H1 (cell line): ENCODE measurements at regions not wholly inside any gene's neighbourhood (a gene's known extent, or its start where the extent isn't known, plus 50 kb on each side); places are given as distances from the start of the nearest gene placed in this dataset.

Experiments used
- CTCF ChIA-PET: fragments of 300-600 bp; sonication (Branson Sonifier 250); formaldehyde crosslinking; loops from one replicate; lab custom pipeline; 2021; ENCODE audit not compliant: partially characterized antibody; lab: Charles Lee
- POLR2A ChIA-PET: fragments of 300-600 bp; sonication (Branson Sonifier 250); formaldehyde crosslinking; loops from one replicate; lab custom pipeline; 2021; ENCODE audit warnings: inconsistent platforms; ENCODE audit not compliant: partially characterized antibody; lab: Charles Lee
- DNase-seq, 2 experiments: peaks; one replicate each; pipeline versions ENCODE4 v3.0.0 to v3.0.0-alpha.2; 2010 to 2022; ENCODE audit warnings: low spot score in 2 of 2, low read depth in 1 of 2, mixed read lengths in 1 of 2
- FAIRE-seq: peaks from 2 replicates; lab custom pipeline; 2011; peaks lifted over from hg19 to GRCh38; lab: Jason Lieb, UNC
- H2AFZ ChIP-seq: 2 replicates; pipeline ENCODE4 v1.8.1; 2012; ENCODE audit warnings: low read length, inconsistent platforms
- H2AK5ac ChIP-seq: 2 replicates; pipeline ENCODE4 v1.6.1; 2013; ENCODE audit warnings: low read depth, low read length
- H2BK120ac ChIP-seq: replicated peaks from 2 replicates; pipeline ENCODE3; 2013; ENCODE audit warnings: low read depth, low read length, inconsistent platforms
- H2BK12ac ChIP-seq: 2 replicates; pipeline ENCODE4 v1.6.1; 2013; ENCODE audit warnings: low read depth, low read length
- H2BK15ac ChIP-seq: 2 replicates; pipeline ENCODE4 v1.6.1; 2013; ENCODE audit warnings: low read length
- H2BK20ac ChIP-seq: 2 replicates; pipeline ENCODE4 v1.6.1; 2013; ENCODE audit warnings: low read length
- H2BK5ac ChIP-seq: 2 replicates; pipeline ENCODE4 v1.6.1; 2013; ENCODE audit warnings: low read depth, low read length
- H3K14ac ChIP-seq: 2 replicates; pipeline ENCODE4 v1.6.1; 2013; ENCODE audit warnings: inconsistent platforms; ENCODE audit not compliant: insufficient read length
- H3K18ac ChIP-seq: 2 replicates; pipeline ENCODE4 v1.6.1; 2013; ENCODE audit warnings: low read length; ENCODE audit errors: extremely low read depth
- H3K23ac ChIP-seq: 2 replicates; pipeline ENCODE4 v1.6.1; 2013; ENCODE audit warnings: inconsistent platforms; ENCODE audit not compliant: insufficient read length
- H3K23me2 ChIP-seq: 2 replicates; pipeline ENCODE4 v1.6.1; 2013; ENCODE audit warnings: low read depth, low read length
- H3K27ac ChIP-seq: 2 replicates; pipeline ENCODE4 v1.6.1; 2011; ENCODE audit warnings: low read depth, low read length, inconsistent platforms
- H3K27me3 ChIP-seq, 4 experiments: replicated peaks in 1 of 4; 1 replicate in 1 of 4; 2 replicates in 3 of 4; pipeline versions ENCODE4 v1.6.1 to v1.8.1; 2011 to 2013; ENCODE audit warnings: low read length in 3 of 4, mild to moderate bottlenecking in 3 of 4, inconsistent platforms in 2 of 4, mixed read lengths in 2 of 4, moderate library complexity in 1 of 4; ENCODE audit not compliant: control insufficient read depth in 3 of 4, insufficient read depth in 3 of 4; ENCODE audit errors: extremely low read depth in 1 of 4
- H3K36me3 ChIP-seq, 4 experiments: 2 replicates each; pipeline versions ENCODE4 v1.6.1 to v1.8.1; 2011 to 2013; ENCODE audit warnings: mild to moderate bottlenecking in 4 of 4, low read length in 3 of 4, moderate library complexity in 2 of 4, control low read depth in 1 of 4, inconsistent platforms in 1 of 4; ENCODE audit not compliant: insufficient read depth in 4 of 4, control insufficient read depth in 2 of 4
- H3K4ac ChIP-seq: replicated peaks from 2 replicates; pipeline ENCODE3; 2013; ENCODE audit warnings: low read length, low read depth, mixed read lengths, inconsistent platforms; ENCODE audit not compliant: insufficient read length
- H3K4me1 ChIP-seq, 4 experiments: replicated peaks in 1 of 4; 1 replicate in 1 of 4; 2 replicates in 3 of 4; pipeline versions ENCODE4 v1.6.1 to v1.8.1; 2011 to 2013; ENCODE audit warnings: low read length in 3 of 4, inconsistent platforms in 2 of 4, mixed read lengths in 1 of 4; ENCODE audit not compliant: insufficient read depth in 4 of 4, control insufficient read depth in 3 of 4
- H3K4me2 ChIP-seq, 2 experiments: 2 replicates each; pipeline versions ENCODE4 v1.6.1 to v1.8.1; 2011 to 2013; ENCODE audit warnings: low read depth in 2 of 2, low read length in 2 of 2, control low read depth in 1 of 2, inconsistent platforms in 1 of 2, mild to moderate bottlenecking in 1 of 2; ENCODE audit not compliant: insufficient read depth in 1 of 2
- H3K4me3 ChIP-seq, 4 experiments: fragments of 200-600, 300-600 bp in 1 of 4; sonication (generic), shearing (Covaris generic), sonication (Bioruptor Twin) in 1 of 4; 2 replicates each; pipeline versions ENCODE4 v1.5.1 to v1.8.1; 2011 to 2016; ENCODE audit warnings: low read length in 4 of 4, low read depth in 3 of 4, control low read depth in 2 of 4, inconsistent platforms in 2 of 4, mild to moderate bottlenecking in 2 of 4, mixed read lengths in 1 of 4, moderate library complexity in 1 of 4; ENCODE audit not compliant: insufficient read depth in 2 of 4; ENCODE audit errors: extremely low read depth in 1 of 4
- H3K56ac ChIP-seq: replicated peaks from 2 replicates; pipeline ENCODE3; 2013; ENCODE audit warnings: low read depth, mild to moderate bottlenecking, mixed read lengths, low read length, inconsistent platforms; ENCODE audit not compliant: insufficient read length
- H3K79me1 ChIP-seq: 2 replicates; pipeline ENCODE4 v1.6.1; 2013; ENCODE audit warnings: low read depth, low read length, control low read depth
- H3K79me2 ChIP-seq, 2 experiments: 2 replicates each; pipeline versions ENCODE4 v1.6.1 to v1.8.1; 2012 to 2013; ENCODE audit warnings: low read length in 2 of 2, mild to moderate bottlenecking in 2 of 2, inconsistent platforms in 1 of 2; ENCODE audit not compliant: insufficient read depth in 2 of 2, control insufficient read depth in 1 of 2
- H3K9ac ChIP-seq, 4 experiments: replicated peaks in 1 of 4; 1 replicate in 1 of 4; 2 replicates in 3 of 4; pipeline versions ENCODE4 v1.6.1 to v1.8.1; 2011 to 2013; ENCODE audit warnings: low read depth in 3 of 4, low read length in 3 of 4, control low read depth in 2 of 4, mild to moderate bottlenecking in 2 of 4, moderate library complexity in 2 of 4, inconsistent platforms in 1 of 4; ENCODE audit errors: extremely low read depth in 1 of 4
- H3K9me3 ChIP-seq, 2 experiments: 2 replicates each; pipeline versions ENCODE4 v1.6.1 to v1.8.1; 2012 to 2013; ENCODE audit warnings: mild to moderate bottlenecking in 2 of 2, moderate library complexity in 2 of 2, control low read depth in 1 of 2, inconsistent platforms in 1 of 2, low read depth in 1 of 2, low read length in 1 of 2, mixed read lengths in 1 of 2; ENCODE audit not compliant: insufficient read depth in 2 of 2
- H4K20me1 ChIP-seq, 2 experiments: replicated peaks in 1 of 2; 2 replicates each; pipeline versions ENCODE3 to v1.8.1; 2011 to 2013; ENCODE audit warnings: inconsistent platforms in 2 of 2, low read length in 2 of 2, mild to moderate bottlenecking in 1 of 2; ENCODE audit not compliant: insufficient read depth in 2 of 2, control insufficient read depth in 1 of 2
- H4K5ac ChIP-seq: 2 replicates; pipeline ENCODE4 v1.6.1; 2013; ENCODE audit warnings: low read length, low read depth, mixed read lengths, inconsistent platforms; ENCODE audit not compliant: insufficient read length
- H4K8ac ChIP-seq: 2 replicates; pipeline ENCODE4 v1.8.0; 2013; ENCODE audit warnings: mild to moderate bottlenecking, moderate library complexity, low read length, inconsistent platforms; ENCODE audit not compliant: insufficient read depth; ENCODE audit errors: extremely low read depth
- H4K91ac ChIP-seq: replicated peaks from 2 replicates; pipeline ENCODE3; 2013; ENCODE audit warnings: low read length, mixed read lengths, inconsistent platforms; ENCODE audit not compliant: insufficient read length
- BACH1 ChIP-seq: IDR thresholded peaks from 2 replicates; pipeline ENCODE4 v1.6.1; 2012; ENCODE audit warnings: low read length, improper control_type of control experiment
- EP300 ChIP-seq, 2 experiments: IDR thresholded peaks; 1 replicate in 1 of 2; 2 replicates in 1 of 2; pipeline ENCODE4 v1.6.1; 2011 to 2012; ENCODE audit warnings: low read depth in 2 of 2, low read length in 2 of 2, mild to moderate bottlenecking in 2 of 2, borderline replicate concordance in 1 of 2, inconsistent platforms in 1 of 2, moderate library complexity in 1 of 2
- HDAC2 ChIP-seq, 2 experiments: fragments of 300-600 bp in 1 of 2; sonication (generic) in 1 of 2; IDR thresholded peaks; 2 replicates each; pipeline ENCODE4 v1.6.1; 2011 to 2012; ENCODE audit warnings: low read depth in 2 of 2, low read length in 2 of 2, mild to moderate bottlenecking in 2 of 2, moderate library complexity in 2 of 2, borderline replicate concordance in 1 of 2, inconsistent platforms in 1 of 2
- PHF8 ChIP-seq: fragments of 200-600 bp; sonication (generic); conservative IDR thresholded peaks from 2 replicates; pipeline ENCODE4 v1.7.1; 2012; ENCODE audit warnings: low read depth, mild to moderate bottlenecking, inconsistent platforms, low read length, moderate library complexity
- POLR2AphosphoS5 ChIP-seq: IDR thresholded peaks from 2 replicates; pipeline ENCODE4 v1.6.1; 2011; ENCODE audit warnings: low read depth, low read length
- RNF2 ChIP-seq: fragments of 200-900, 300-1000 bp; sonication (generic); IDR thresholded peaks from 2 replicates; pipeline ENCODE4 v1.7.1; 2016; ENCODE audit warnings: borderline replicate concordance, low read depth, mild to moderate bottlenecking, antibody characterized with exemption, low read length; ENCODE audit not compliant: poor library complexity, severe bottlenecking; ENCODE audit errors: missing control alignments
- SIRT6 ChIP-seq: IDR thresholded peaks from one replicate; pipeline ENCODE4 v1.7.1; 2012; ENCODE audit warnings: low read length, inconsistent platforms
- SP2 ChIP-seq: IDR thresholded peaks from 2 replicates; pipeline ENCODE4 v1.6.1; 2012; ENCODE audit warnings: mild to moderate bottlenecking, low read length, inconsistent platforms
- TAF7 ChIP-seq: optimal IDR thresholded peaks from 2 replicates; pipeline ENCODE3; 2011; ENCODE audit warnings: low read depth, mild to moderate bottlenecking, inconsistent platforms, low read length, moderate library complexity, borderline replicate concordance
- TEAD4 ChIP-seq: IDR thresholded peaks from 2 replicates; pipeline ENCODE4 v1.6.1; 2012; ENCODE audit warnings: low read depth, low read length, inconsistent platforms, mixed read lengths
- WGBS, 2 experiments: shearing (Covaris generic) in 1 of 2; methylation state at CpG; one replicate each; pipeline versions ENCODE4 v1.1.6 to v1.1.7; 2013 to 2015; ENCODE audit warnings: low lambda C conversion rate in 2 of 2, mixed read lengths in 2 of 2, inconsistent platforms in 1 of 2, low coverage in 1 of 2, missing lambda C conversion rate in 1 of 2; ENCODE audit not compliant: insufficient replicate concordance in 2 of 2, insufficient coverage in 1 of 2, insufficient read length in 1 of 2; ENCODE audit errors: extremely low coverage in 1 of 2, missing lambda C conversion rate in 1 of 2; 5-methylcytosine and 5-hydroxymethylcytosine counted together
- TF ChIP-seq, protein P1 (sequence below): IDR thresholded peaks from 2 replicates; pipeline ENCODE4 v1.6.1; 2011; ENCODE audit warnings: low read length, improper control_type of control experiment

DNA sequence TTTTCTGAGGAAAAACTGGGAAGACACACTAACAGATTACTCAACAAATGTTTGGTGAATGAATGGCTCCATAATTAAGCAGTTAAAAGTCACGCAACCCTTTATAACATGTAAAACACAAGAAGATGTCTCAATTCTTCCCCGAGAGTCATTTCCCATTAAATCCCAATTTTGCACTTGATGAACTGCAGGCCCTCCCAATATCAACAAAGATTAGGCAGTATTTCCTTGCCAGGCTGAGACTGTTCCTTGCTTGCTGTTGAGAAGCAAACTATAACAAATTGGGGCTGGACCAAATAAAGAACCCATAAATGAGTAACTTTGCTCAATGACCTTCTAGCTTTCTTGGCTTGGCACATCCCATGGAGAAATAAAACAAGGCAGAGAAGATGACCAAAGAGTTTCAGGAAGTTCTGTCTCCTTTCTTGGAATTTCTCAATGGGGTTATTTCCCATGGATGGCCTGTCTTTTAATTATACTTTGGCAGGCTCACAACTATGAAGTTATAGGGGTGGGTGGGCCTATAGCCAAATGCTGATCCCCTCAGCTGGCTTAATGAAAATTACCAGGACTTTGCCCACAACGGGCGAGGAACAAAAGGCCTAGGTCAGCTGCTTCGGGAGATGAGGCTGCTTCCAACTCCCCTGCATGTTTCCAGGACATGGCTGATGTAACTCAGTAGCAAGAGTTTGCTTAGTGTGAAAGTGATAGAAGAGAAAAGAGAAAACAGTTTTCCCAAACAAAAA, 243.1 kb upstream of the RFX3 start:
- 90% methylated on average over 4 of the region's 5 CpGs; no CpG with 5 or more reads in 1 of the 2 experiments for WGBS, 2 experiments
- no peak for DNase-seq
- TF ChIP-seq SIRT6, result no peak
- no peak for TF ChIP-seq TEAD4
- no peak for TF ChIP-seq PHF8
- TF ChIP-seq, protein P1, sequence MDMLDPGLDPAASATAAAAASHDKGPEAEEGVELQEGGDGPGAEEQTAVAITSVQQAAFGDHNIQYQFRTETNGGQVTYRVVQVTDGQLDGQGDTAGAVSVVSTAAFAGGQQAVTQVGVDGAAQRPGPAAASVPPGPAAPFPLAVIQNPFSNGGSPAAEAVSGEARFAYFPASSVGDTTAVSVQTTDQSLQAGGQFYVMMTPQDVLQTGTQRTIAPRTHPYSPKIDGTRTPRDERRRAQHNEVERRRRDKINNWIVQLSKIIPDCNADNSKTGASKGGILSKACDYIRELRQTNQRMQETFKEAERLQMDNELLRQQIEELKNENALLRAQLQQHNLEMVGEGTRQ, result no peak
- no peak for TF ChIP-seq SP2
- TF ChIP-seq EP300 (IDR thresholded peaks at IDR 0.05; ENCODE audit: borderline replicate concordance in 1 of 2, low read depth in 2 of 2, low read length in 2 of 2), result no peak
- TF ChIP-seq BACH1, result no peak
- no peak for TF ChIP-seq POLR2AphosphoS5
- TF ChIP-seq HDAC2 (IDR thresholded peaks at IDR 0.05; ENCODE audit: borderline replicate concordance in 1 of 2, low read depth in 2 of 2, low read length in 2 of 2), result no peak
- TF ChIP-seq TAF7, result no peak
- TF ChIP-seq RNF2, result no peak

More for the DNA sequence above, 243.1 kb upstream of the RFX3 start:
- H4K91ac ChIP-seq, result no peak overlapping the region
- POLR2A ChIA-PET, result interaction anchor here (1.4 kb wide), 1 partner anchor 13 kb away, joined by 3 read pairs; no protein-coding TSS in a partner anchor
- no peak overlapping the region for H4K5ac ChIP-seq
- H3K9me3 ChIP-seq, result no peaks in the 10 kb centered on the region
- no peaks in the 10 kb centered on the region for H3K23me2 ChIP-seq
- no peak overlapping the region for H3K9ac ChIP-seq
- no peaks in the 10 kb centered on the region for H3K36me3 ChIP-seq
- CTCF ChIA-PET, result interaction anchor here (1.0 to 1.4 kb wide), 2 partner anchors 9 to 304 kb away, joined by 3 read pairs; no protein-coding TSS in a partner anchor
- H4K8ac ChIP-seq, result no peak overlapping the region
- H3K4me2 ChIP-seq, result no peak overlapping the region
- H4K20me1 ChIP-seq, result no peaks in the 10 kb centered on the region
- no peak overlapping the region for H3K4ac ChIP-seq
- no peaks in the 10 kb centered on the region for H3K79me2 ChIP-seq
- H3K4me3 ChIP-seq, result no peak overlapping the region
- no peak overlapping the region for H2BK12ac ChIP-seq
- no peak overlapping the region for H3K18ac ChIP-seq
- no peak overlapping the region for H3K14ac ChIP-seq
- no peak overlapping the region for H3K27ac ChIP-seq
- no peak for FAIRE-seq
- H2BK20ac ChIP-seq, result no peak overlapping the region
- H2AK5ac ChIP-seq, result no peak overlapping the region
- no peak overlapping the region for H3K23ac ChIP-seq
- H3K79me1 ChIP-seq, result no peaks in the 10 kb centered on the region
- no peaks in the 10 kb centered on the region for H3K4me1 ChIP-seq
- no peak overlapping the region for H3K56ac ChIP-seq
- H2AFZ ChIP-seq, result peak overlapping the region; percentile 43; the same call in 1 of the 2 replicates
- H2BK5ac ChIP-seq, result no peak overlapping the region
- H2BK120ac ChIP-seq, result no peak overlapping the region
- H2BK15ac ChIP-seq, result no peak overlapping the region
- no peaks in the 10 kb centered on the region for H3K27me3 ChIP-seq
